Upper lobe of left lung (tissue), 6 donors: ENCODE measurements at regions not wholly inside any gene's neighbourhood (a gene's known extent, or its start where the extent isn't known, plus 50 kb on each side); places are given as distances from the start of the nearest gene placed in this dataset.

Source experiments
- ATAC-seq, 2 donors: fragments of 200-7000 bp; cut with Tn5 transposase; one replicate each; pipeline ENCODE4 v1.9.1; 2022; ENCODE audit warnings: mild to moderate bottlenecking in 2 of 2, moderate library complexity in 2 of 2; ENCODE audit not compliant: low FRiP score in 2 of 2
- DNase-seq, 2 donors: peaks; one replicate each; pipeline ENCODE4 v3.0.0-alpha.2; 2019 to 2020
- H3K27ac ChIP-seq, 4 donors: fragments of 200-600 bp; sonication (generic); one replicate each; pipeline ENCODE4 v1.5.1; 2016 to 2019
- H3K27me3 ChIP-seq, 4 donors: fragments of 200-600 bp; sonication (generic); one replicate each; pipeline ENCODE4 v1.5.1; 2017 to 2019
- H3K36me3 ChIP-seq, 4 donors: fragments of 200-600 bp; sonication (generic); one replicate each; pipeline ENCODE4 v1.5.1; 2016 to 2019
- H3K4me1 ChIP-seq, 4 donors: fragments of 200-600 bp; sonication (generic); one replicate each; pipeline ENCODE4 v1.5.1; 2018 to 2019
- H3K4me3 ChIP-seq, 4 donors: fragments of 200-600 bp; sonication (generic); one replicate each; pipeline ENCODE4 v1.5.1; 2017 to 2019; ENCODE audit warnings: mild to moderate bottlenecking in 2 of 4, moderate library complexity in 1 of 4
- H3K9me3 ChIP-seq, 4 donors: fragments of 200-600 bp; sonication (generic); one replicate each; pipeline ENCODE4 v1.5.1; 2018 to 2019
- CTCF ChIP-seq, 6 experiments: fragments of 450-650 bp in 4 of 6; fragments of 200-600 bp in 2 of 6; sonication (generic) in 2 of 6; IDR thresholded peaks; one replicate each; pipeline ENCODE4 v1.5.1; 2016 to 2019; ENCODE audit warnings: antibody characterized with exemption in 6 of 6
- EP300 ChIP-seq, 4 donors: sonication (generic); formaldehyde crosslinking; IDR thresholded peaks; one replicate each; pipeline ENCODE4 v1.5.1; 2017; ENCODE audit warnings: antibody characterized with exemption in 4 of 4, control low read depth in 2 of 4
- POLR2A ChIP-seq, 4 donors: fragments of 450-650 bp; IDR thresholded peaks; one replicate each; pipeline ENCODE4 v1.5.1; 2016 to 2017; ENCODE audit warnings: antibody characterized with exemption in 4 of 4, mild to moderate bottlenecking in 2 of 4
- POLR2AphosphoS5 ChIP-seq, 2 donors: sonication (generic); formaldehyde crosslinking; IDR thresholded peaks; one replicate each; pipeline ENCODE4 v1.5.1; 2017; ENCODE audit warnings: antibody characterized with exemption in 2 of 2
- WGBS, 2 donors: methylation state at CpG; one replicate each; pipeline ENCODE4 v1.1.5; 2017 to 2018; 5-methylcytosine and 5-hydroxymethylcytosine counted together
- donor health status: DM: no; HTN: no; CAD: no; lungs with moderate emphysema.
- donor health status: DM: no; HTN: yes; CAD: no; lungs with severe emphysema.

DNA sequence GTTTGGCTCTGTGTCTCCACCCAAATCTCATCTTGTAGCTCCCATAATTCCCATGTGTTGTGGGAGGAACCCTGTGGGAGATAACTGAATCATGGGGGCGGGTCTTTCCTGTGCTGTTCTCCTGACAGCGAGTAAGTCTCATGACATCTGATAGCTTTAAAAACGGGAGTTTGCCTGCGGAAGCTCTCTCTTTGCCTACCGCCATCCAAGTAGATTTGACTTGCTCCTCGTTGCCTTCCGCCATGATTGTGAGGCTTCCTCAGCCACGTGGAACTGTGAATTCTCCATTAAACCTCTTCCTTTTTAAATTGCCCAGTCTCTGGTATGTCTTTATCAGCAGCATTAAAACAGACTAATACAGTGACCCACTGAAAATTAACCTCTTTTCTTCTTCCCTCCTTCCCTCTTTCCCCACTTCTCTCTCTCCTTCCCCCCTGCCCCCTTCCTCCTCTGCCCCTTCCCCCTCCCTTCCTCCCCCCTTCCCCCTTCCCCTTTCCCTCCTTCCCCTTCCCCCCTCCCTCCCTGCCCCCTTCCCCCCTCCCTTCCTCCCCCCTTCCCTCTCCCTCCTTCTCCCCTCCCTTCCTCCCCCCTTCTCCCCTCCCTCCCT lies 818.8 kb downstream of the SLC4A3 start:
- DNase-seq (no peak), ATAC-seq (no peak)
- Histone ChIP-seq H3K9me3 (no peaks in the 10 kb centered on the region), H3K27ac (no peak overlapping the region), H3K4me1 (no peaks in the 10 kb centered on the region), H3K4me3 (no peak overlapping the region), H3K27me3 (no peaks in the 10 kb centered on the region), H3K36me3 (no peaks in the 10 kb centered on the region)
- TF ChIP-seq POLR2AphosphoS5 (IDR thresholded peaks at IDR 0.05): no peak
- WGBS, 2 donors: 87 to 90% methylated on average over 8 of the region's 8 CpGs

GRCh38 chr2:220450846-220451245 lies 823.4 kb downstream of the SLC4A3 start:
- DNase-seq (no peak), ATAC-seq (no peak)
- Histone ChIP-seq H3K27ac (no peak overlapping the region), H3K4me1 (no peaks in the 10 kb centered on the region), H3K36me3 (no peaks in the 10 kb centered on the region), H3K9me3 (no peaks in the 10 kb centered on the region), H3K4me3 (no peak overlapping the region), H3K27me3 (no peaks in the 10 kb centered on the region)
- WGBS, 2 donors: 73 to 74% methylated on average over 2 of the region's 2 CpGs
- TF ChIP-seq EP300 (IDR thresholded peaks at IDR 0.05) (no peak), CTCF (IDR thresholded peaks at IDR 0.05) (no peak), POLR2A (IDR thresholded peaks at IDR 0.05) (no peak), POLR2AphosphoS5 (IDR thresholded peaks at IDR 0.05) (no peak)

GRCh38 chr2:220451438-220451837 lies 824.0 kb downstream of the SLC4A3 start:
- 71 to 75% methylated on average over 3 of the region's 3 CpGs for WGBS, 2 donors
- no peak overlapping the region for H3K4me3 ChIP-seq

GRCh38 chr2:220452561-220452960 lies 825.1 kb downstream of the SLC4A3 start:
- no peaks in the 10 kb centered on the region for H3K4me1 ChIP-seq
- no peak for TF ChIP-seq CTCF (IDR thresholded peaks at IDR 0.05)
- no peak for TF ChIP-seq EP300 (IDR thresholded peaks at IDR 0.05)
- no peak overlapping the region for H3K27ac ChIP-seq
- ATAC-seq (no peak), DNase-seq (no peak)
- no peaks in the 10 kb centered on the region for H3K36me3 ChIP-seq
- H3K27me3 ChIP-seq: no peaks in the 10 kb centered on the region
- WGBS, 2 donors: 78 to 81% methylated on average over 2 of the region's 2 CpGs
- no peak overlapping the region for H3K4me3 ChIP-seq
- no peaks in the 10 kb centered on the region for H3K9me3 ChIP-seq

More at GRCh38 chr2:220451438-220451837, 824.0 kb downstream of the SLC4A3 start:
- Histone ChIP-seq H3K36me3 (no peaks in the 10 kb centered on the region), H3K9me3 (no peaks in the 10 kb centered on the region), H3K27ac (no peak overlapping the region), H3K4me1 (no peaks in the 10 kb centered on the region), H3K27me3 (no peaks in the 10 kb centered on the region)
- TF ChIP-seq POLR2AphosphoS5 (IDR thresholded peaks at IDR 0.05) (no peak), POLR2A (IDR thresholded peaks at IDR 0.05) (no peak), EP300 (IDR thresholded peaks at IDR 0.05) (no peak), CTCF (IDR thresholded peaks at IDR 0.05) (no peak)
- DNase-seq (no peak), ATAC-seq (no peak)

GRCh38 chr2:220455351-220455990 lies 828.0 kb downstream of the SLC4A3 start:
- Histone ChIP-seq H3K36me3 (no peaks in the 10 kb centered on the region), H3K27ac (no peak overlapping the region), H3K9me3 (no peaks in the 10 kb centered on the region), H3K4me3 (no peak overlapping the region), H3K4me1 (no peaks in the 10 kb centered on the region), H3K27me3 (no peaks in the 10 kb centered on the region)
- ATAC-seq (no peak), DNase-seq (no peak)
- no peak for TF ChIP-seq CTCF (IDR thresholded peaks at IDR 0.05)
- no peak for TF ChIP-seq EP300 (IDR thresholded peaks at IDR 0.05)
- no peak for TF ChIP-seq POLR2A (IDR thresholded peaks at IDR 0.05)
- WGBS, 2 donors: 62 to 64% methylated on average over 3 of the region's 3 CpGs
